ENCODE measurements at regions not wholly inside any gene's neighbourhood (a gene's known extent, or its start where the extent isn't known, plus 50 kb on each side); places are given as distances from the start of the nearest gene placed in this dataset.
A peak's percentile ranks its signal among the peaks of the same experiment; 100 is the strongest.

- H3K9me3 ChIP-seq (ENCODE audit: control insufficient read depth, insufficient read depth, low read length), result no peaks in the 10 kb centered on the region
- no peak overlapping the region for H3K4ac ChIP-seq (ENCODE audit: low read depth, low read length)
- in situ Hi-C loops (cut with MboI; ENCODE audit: low sequenced_read_pairs), result no loop called here
- DNase-seq (peak; percentile 39), ATAC-seq (ENCODE audit: low read depth) (no peak)
- no peak overlapping the region for H3K14ac ChIP-seq (replicated peaks; ENCODE audit: low read depth, low read length)
- BruUV-seq (replicated peaks), result no TSS peak
- no peaks in the 10 kb centered on the region; the same call in 1 of the 2 replicates for H3K4me1 ChIP-seq (ENCODE audit: control insufficient read depth, insufficient read depth, low read length)
- H3K27ac ChIP-seq (ENCODE audit: insufficient read depth, low read length), result no peak overlapping the region
- H2BK5ac ChIP-seq (ENCODE audit: low read depth, low read length, poor library complexity, severe bottlenecking), result no peak overlapping the region
- no peaks in the 10 kb centered on the region; the same call in 1 of the 2 replicates for H3K9me1 ChIP-seq (ENCODE audit: insufficient read depth, low read length)
- no peak overlapping the region for H2AK9ac ChIP-seq (replicated peaks; ENCODE audit: low read depth, low read length, poor library complexity)
- H2BK20ac ChIP-seq (ENCODE audit: low read depth, low read length), result no peak overlapping the region
- H2BK15ac ChIP-seq (ENCODE audit: low read depth, low read length), result no peak overlapping the region
- ChIA-PET CTCF (no interaction called here), POLR2A (ENCODE audit: unreplicated experiment) (interaction anchor here (0.6 kb wide), 1 partner anchor 166 kb away, joined by 7 read pairs; no protein-coding TSS in a partner anchor)
- TF ChIP-seq, protein P1, sequence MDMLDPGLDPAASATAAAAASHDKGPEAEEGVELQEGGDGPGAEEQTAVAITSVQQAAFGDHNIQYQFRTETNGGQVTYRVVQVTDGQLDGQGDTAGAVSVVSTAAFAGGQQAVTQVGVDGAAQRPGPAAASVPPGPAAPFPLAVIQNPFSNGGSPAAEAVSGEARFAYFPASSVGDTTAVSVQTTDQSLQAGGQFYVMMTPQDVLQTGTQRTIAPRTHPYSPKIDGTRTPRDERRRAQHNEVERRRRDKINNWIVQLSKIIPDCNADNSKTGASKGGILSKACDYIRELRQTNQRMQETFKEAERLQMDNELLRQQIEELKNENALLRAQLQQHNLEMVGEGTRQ (IDR thresholded peaks at IDR 0.05; ENCODE audit: low read depth, low read length), result no peak
- TF ChIP-seq CHD1 (IDR thresholded peaks at IDR 0.05; ENCODE audit: low read depth, low read length) (no peak), RCOR1 (IDR thresholded peaks at IDR 0.05; ENCODE audit: insufficient replicate concordance, low read length) (no peak), CEBPB (IDR thresholded peaks at IDR 0.05; ENCODE audit: low read depth, low read length) (0 out of 2 replicates have a peak, but pooled peaks have one; percentile 3)
- intact Hi-C loops (cut with micrococcal nuclease), result no loop called here
- dilution Hi-C loops (cut with HindIII; ENCODE audit: low sequenced_read_pairs, unreplicated experiment), result no loop called here
- H3K4me3 ChIP-seq (ENCODE audit: insufficient read depth, low read depth, low read length), result no peak overlapping the region
- H3K9ac ChIP-seq (ENCODE audit: low read depth, low read length), result no peak overlapping the region
- H4K20me1 ChIP-seq (ENCODE audit: insufficient read depth, low read length), result no peaks in the 10 kb centered on the region
- no peaks in the 10 kb centered on the region for H3K79me1 ChIP-seq (ENCODE audit: low read depth in 1 of 2, low read length in 2 of 2)
- no peak overlapping the region; a peak in 1 of 4 replicates for H4K8ac ChIP-seq (ENCODE audit: low read depth in 2 of 2, low read length in 2 of 2)
- no peak overlapping the region for H3K23ac ChIP-seq (ENCODE audit: low read depth, low read length)
- H4K91ac ChIP-seq (ENCODE audit: insufficient read depth, low read depth, low read length), result no peak overlapping the region
- H3K36me3 ChIP-seq (ENCODE audit: control insufficient read depth, insufficient read depth, low read length), result no peaks in the 10 kb centered on the region
- H3K27me3 ChIP-seq (ENCODE audit: control insufficient read depth, insufficient read depth, low read length), result no peaks in the 10 kb centered on the region
- no peak overlapping the region for H3K18ac ChIP-seq (ENCODE audit: low read depth, low read length)
- H3K4me2 ChIP-seq (ENCODE audit: low read depth, low read length), result no peak overlapping the region
- H3K56ac ChIP-seq (ENCODE audit: extremely low read depth, insufficient read depth, low read length), result no peak overlapping the region
- H2BK120ac ChIP-seq (ENCODE audit: low read depth, low read length), result no peak overlapping the region
- H4K5ac ChIP-seq (ENCODE audit: low read depth, low read length), result no peak overlapping the region
- no peak overlapping the region for H2AK5ac ChIP-seq (ENCODE audit: low read depth, low read length)
- H2AFZ ChIP-seq (replicated peaks; ENCODE audit: low read length, poor library complexity), result no peak overlapping the region
- no CpG with 5 or more reads among the region's 1 CpG for WGBS, 2 experiments (ENCODE audit: extremely low coverage in 2 of 2, insufficient read length in 1 of 2)
Observed at GRCh38 chr4:137693641-137694040, 161.3 kb upstream of the PCDH18 start.

Data from IMR-90 (cell line).